Endodermal cell (in vitro differentiated cells): ENCODE measurements at regions not wholly inside any gene's neighbourhood (a gene's known extent, or its start where the extent isn't known, plus 50 kb on each side); places are given as distances from the start of the nearest gene placed in this dataset.

Experiments used
- DNase-seq: peaks from one replicate; pipeline ENCODE4 v3.0.0-alpha.2; 2017
- H3K27ac ChIP-seq: 2 replicates; pipeline ENCODE4 v1.5.1; 2013; ENCODE audit warnings: mild to moderate bottlenecking, low read depth, low read length, moderate library complexity
- H3K27me3 ChIP-seq: 2 replicates; pipeline ENCODE4 v1.6.1; 2013; ENCODE audit warnings: mild to moderate bottlenecking, low read length, moderate library complexity; ENCODE audit not compliant: insufficient read depth, control insufficient read depth, poor library complexity, severe bottlenecking
- H3K36me3 ChIP-seq: 2 replicates; pipeline ENCODE4 v1.7.0; 2013; ENCODE audit warnings: mild to moderate bottlenecking, low read length, moderate library complexity; ENCODE audit not compliant: control insufficient read depth, insufficient read depth
- H3K4me1 ChIP-seq: one replicate; pipeline ENCODE4 v1.7.0; 2013; ENCODE audit warnings: low read length; ENCODE audit not compliant: control insufficient read depth, insufficient read depth
- H3K4me3 ChIP-seq: 2 replicates; pipeline ENCODE4 v1.5.1; 2013; ENCODE audit warnings: mild to moderate bottlenecking, low read length, moderate library complexity
- H3K9ac ChIP-seq: 2 replicates; pipeline ENCODE4 v1.6.1; 2013; ENCODE audit warnings: mild to moderate bottlenecking, low read length, moderate library complexity; ENCODE audit not compliant: poor library complexity, severe bottlenecking; ENCODE audit errors: extremely low read depth
- H3K9me3 ChIP-seq: 2 replicates; pipeline ENCODE4 v1.6.1; 2013; ENCODE audit warnings: mild to moderate bottlenecking, low read length, moderate library complexity; ENCODE audit not compliant: control insufficient read depth
- H3K27ac Mint-ChIP-seq: 2 replicates; pipeline ENCODE4 v1.8.0; 2020; ENCODE audit warnings: mixed read lengths
- H3K27me3 Mint-ChIP-seq: 2 replicates; pipeline ENCODE4 v1.8.0; 2021; ENCODE audit warnings: mild to moderate bottlenecking, mixed read lengths; ENCODE audit not compliant: insufficient read depth
- H3K36me3 Mint-ChIP-seq: 2 replicates; pipeline ENCODE4 v1.8.0; 2020; ENCODE audit warnings: low read depth, mixed read lengths
- H3K4me1 Mint-ChIP-seq: 2 replicates; pipeline ENCODE4 v1.8.0; 2020; ENCODE audit warnings: mixed read lengths
- H3K4me3 Mint-ChIP-seq: 2 replicates; pipeline ENCODE4 v1.8.0; 2020; ENCODE audit warnings: mild to moderate bottlenecking, moderate library complexity, mixed read lengths
- H3K9me3 Mint-ChIP-seq: 2 replicates; pipeline ENCODE4 v1.8.0; 2020; ENCODE audit warnings: mild to moderate bottlenecking, mixed read lengths
- WGBS, 2 experiments: methylation state at CpG; one replicate each; pipeline versions ENCODE4 v1.1.5 to v1.1.7; 2013; ENCODE audit warnings: missing lambda C conversion rate in 2 of 2, mixed read lengths in 1 of 2; ENCODE audit not compliant: insufficient coverage in 1 of 2, insufficient read length in 1 of 2; 5-methylcytosine and 5-hydroxymethylcytosine counted together
- TF ChIP-seq, protein P1 (sequence below): fragments of 200-600 bp; sonication (generic); conservative IDR thresholded peaks from 2 replicates; pipeline ENCODE4 v1.5.0; 2021; ENCODE audit warnings: antibody characterized with exemption, mild to moderate bottlenecking

GRCh38 chr5:101102506-101102905 is 199.4 kb upstream of the ST8SIA4 start:
- no peak overlapping the region for H3K27ac ChIP-seq
- no peaks in the 10 kb centered on the region for H3K36me3 ChIP-seq
- no peaks in the 10 kb centered on the region for H3K4me1 ChIP-seq
- H3K27ac Mint-ChIP-seq = no peak overlapping the region
- no peak overlapping the region for H3K4me3 ChIP-seq
- H3K4me3 Mint-ChIP-seq = no peak overlapping the region
- no peaks in the 10 kb centered on the region for H3K27me3 ChIP-seq
- no peaks in the 10 kb centered on the region for H3K27me3 Mint-ChIP-seq
- no peak for DNase-seq
- no peaks in the 10 kb centered on the region for H3K9me3 ChIP-seq
- TF ChIP-seq, protein P1, sequence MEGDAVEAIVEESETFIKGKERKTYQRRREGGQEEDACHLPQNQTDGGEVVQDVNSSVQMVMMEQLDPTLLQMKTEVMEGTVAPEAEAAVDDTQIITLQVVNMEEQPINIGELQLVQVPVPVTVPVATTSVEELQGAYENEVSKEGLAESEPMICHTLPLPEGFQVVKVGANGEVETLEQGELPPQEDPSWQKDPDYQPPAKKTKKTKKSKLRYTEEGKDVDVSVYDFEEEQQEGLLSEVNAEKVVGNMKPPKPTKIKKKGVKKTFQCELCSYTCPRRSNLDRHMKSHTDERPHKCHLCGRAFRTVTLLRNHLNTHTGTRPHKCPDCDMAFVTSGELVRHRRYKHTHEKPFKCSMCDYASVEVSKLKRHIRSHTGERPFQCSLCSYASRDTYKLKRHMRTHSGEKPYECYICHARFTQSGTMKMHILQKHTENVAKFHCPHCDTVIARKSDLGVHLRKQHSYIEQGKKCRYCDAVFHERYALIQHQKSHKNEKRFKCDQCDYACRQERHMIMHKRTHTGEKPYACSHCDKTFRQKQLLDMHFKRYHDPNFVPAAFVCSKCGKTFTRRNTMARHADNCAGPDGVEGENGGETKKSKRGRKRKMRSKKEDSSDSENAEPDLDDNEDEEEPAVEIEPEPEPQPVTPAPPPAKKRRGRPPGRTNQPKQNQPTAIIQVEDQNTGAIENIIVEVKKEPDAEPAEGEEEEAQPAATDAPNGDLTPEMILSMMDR = no peak
- no peaks in the 10 kb centered on the region for H3K9me3 Mint-ChIP-seq
- H3K9ac ChIP-seq = no peak overlapping the region
- H3K36me3 Mint-ChIP-seq = no peaks in the 10 kb centered on the region
- peaks cover 6% of the 10 kb centered on the region for H3K4me1 Mint-ChIP-seq

- no peak for DNase-seq
- Mint-ChIP-seq H3K27me3 (no peaks in the 10 kb centered on the region), H3K9me3 (no peaks in the 10 kb centered on the region), H3K4me3 (no peak overlapping the region), H3K4me1 (no peaks in the 10 kb centered on the region), H3K27ac (no peak overlapping the region), H3K36me3 (no peaks in the 10 kb centered on the region)
- Histone ChIP-seq H3K4me3 (no peak overlapping the region), H3K27me3 (no peaks in the 10 kb centered on the region), H3K27ac (no peak overlapping the region), H3K9ac (no peak overlapping the region), H3K9me3 (no peaks in the 10 kb centered on the region), H3K4me1 (no peaks in the 10 kb centered on the region), H3K36me3 (no peaks in the 10 kb centered on the region)
- WGBS, 2 experiments = 67 to 90% methylated on average over 1 of the region's 1 CpG
- TF ChIP-seq, protein P1 = no peak
Measured at GRCh38 chr5:101091902-101092301, 188.8 kb upstream of the ST8SIA4 start.

- Histone ChIP-seq H3K4me3 (no peak overlapping the region), H3K9ac (no peak overlapping the region), H3K4me1 (no peaks in the 10 kb centered on the region), H3K27me3 (no peaks in the 10 kb centered on the region), H3K27ac (no peak overlapping the region), H3K9me3 (no peaks in the 10 kb centered on the region), H3K36me3 (no peaks in the 10 kb centered on the region)
- Mint-ChIP-seq H3K27ac (no peak overlapping the region), H3K4me1 (no peaks in the 10 kb centered on the region), H3K9me3 (no peaks in the 10 kb centered on the region), H3K27me3 (no peaks in the 10 kb centered on the region), H3K4me3 (no peak overlapping the region), H3K36me3 (no peaks in the 10 kb centered on the region)
- WGBS, 2 experiments = 89% methylated on average over 1 of the region's 1 CpG; no CpG with 5 or more reads in 1 of the 2 experiments
- DNase-seq = no peak
- TF ChIP-seq, protein P1 = no peak
Measured at GRCh38 chr5:101084353-101084752, 181.3 kb upstream of the ST8SIA4 start.
